Heart left ventricle (tissue), 16 donors: ENCODE measurements at regions not wholly inside any gene's neighbourhood (a gene's known extent, or its start where the extent isn't known, plus 50 kb on each side); places are given as distances from the start of the nearest gene placed in this dataset.

Experiments
- ATAC-seq, 4 donors: fragments of 200-7000 bp; cut with Tn5 transposase; one replicate each; pipeline ENCODE4 v1.9.1; 2020 to 2022; ENCODE audit warnings: moderate library complexity in 4 of 4, mild to moderate bottlenecking in 3 of 4, moderate number of reproducible peaks in 1 of 4
- DNase-seq, 5 donors: peaks; one replicate each; pipeline ENCODE4 v3.0.0-alpha.2; 2020
- H3K27ac ChIP-seq, 12 donors: fragments of 200-600 bp; sonication (generic) in 4 of 12; one replicate each; pipeline versions ENCODE4 v1.5.0 to v1.8.0; 2016 to 2022; ENCODE audit warnings: mild to moderate bottlenecking in 2 of 12
- H3K27me3 ChIP-seq, 9 donors: fragments of 200-600 bp; sonication (generic) in 2 of 9; one replicate each; pipeline versions ENCODE4 v1.5.1 to v1.8.0; 2016 to 2022; ENCODE audit warnings: mild to moderate bottlenecking in 3 of 9
- H3K36me3 ChIP-seq, 9 donors: fragments of 200-600 bp; sonication (generic) in 2 of 9; one replicate each; pipeline versions ENCODE4 v1.5.0 to v1.8.0; 2018 to 2022; ENCODE audit warnings: mild to moderate bottlenecking in 2 of 9
- H3K4me1 ChIP-seq, 12 donors: fragments of 200-600 bp; sonication (generic) in 4 of 12; one replicate each; pipeline versions ENCODE4 v1.5.0 to v1.8.0; 2016 to 2022; ENCODE audit warnings: mild to moderate bottlenecking in 3 of 12
- H3K4me3 ChIP-seq, 12 donors: fragments of 200-600 bp; sonication (generic) in 4 of 12; one replicate each; pipeline versions ENCODE4 v1.5.0 to v1.8.0; 2017 to 2022; ENCODE audit warnings: mild to moderate bottlenecking in 9 of 12, moderate library complexity in 4 of 12
- H3K9me3 ChIP-seq, 12 donors: fragments of 200-600 bp; sonication (generic) in 4 of 12; one replicate each; pipeline versions ENCODE4 v1.5.0 to v1.8.0; 2016 to 2022; ENCODE audit warnings: mild to moderate bottlenecking in 1 of 12
- CTCF ChIP-seq, 12 donors: fragments of 200-600 bp; sonication (generic) in 4 of 12; IDR thresholded peaks; one replicate each; pipeline versions ENCODE4 v1.5.0 to v1.8.0; 2018 to 2022; ENCODE audit warnings: antibody characterized with exemption in 12 of 12, mild to moderate bottlenecking in 5 of 12
- POLR2A ChIP-seq, 2 donors: fragments of 450-650 bp; IDR thresholded peaks; one replicate each; pipeline ENCODE4 v1.6.1; 2017; ENCODE audit warnings: antibody characterized with exemption in 2 of 2, mild to moderate bottlenecking in 2 of 2, moderate library complexity in 2 of 2
- WGBS, 4 donors: extraction: QIAGEN DNeasy Blood & Tissue Kit in 2 of 4; methylation state at CpG; one replicate each; pipeline versions ENCODE4 v1.1.5 to v1.1.7; 2013 to 2018; 5-methylcytosine and 5-hydroxymethylcytosine counted together
- intact Hi-C, 10 donors: fragments of 100-400 bp; cut with DNase I; formaldehyde crosslinking; loops; one replicate each; pipeline versions ENCODE4 v1.11.1 to v1.14.2; 2022
- donor health status: ischemic (EF 13 %, LVEDD 7.1; RV severe dilation, severe dysfunction).
- donor health status: healthy with polysubstance abuse.
- donor health status: DM: no; HTN: yes; CAD: no.
- donor health status: DM: no; HTN: no; CAD: no.
- donor health status: ischemic (EF 25% LVEDD 6.9; RV normal size, moderate dysfunction).
- donor health status: ischemic (EF 25% LVEDD 5.7; RV mildly dilated, moderate dysfunction).
- donor health status: healthy.
- donor health status: DM: yes; HTN: yes; CAD: no.
- donor health status: ischemic (EF 35%, LVEDD 5.7; RV mildly dilated, moderate dysfunction).
- donor health status: nonischemic (EF 11% LVEDD 7.7; RV severe dilation, severe dysfunction).
- donor health status: DM: yes; HTN: yes; CAD: no.
- donor health status: PGD.
- donor health status: ischemic (EF 29% LVEDD 5.4; RV normal size, mild dysfunction).
- donor health status: nonischemic (EF 23%, LVEDD 6.1; RV moderate dilation, normal function).

DNA sequence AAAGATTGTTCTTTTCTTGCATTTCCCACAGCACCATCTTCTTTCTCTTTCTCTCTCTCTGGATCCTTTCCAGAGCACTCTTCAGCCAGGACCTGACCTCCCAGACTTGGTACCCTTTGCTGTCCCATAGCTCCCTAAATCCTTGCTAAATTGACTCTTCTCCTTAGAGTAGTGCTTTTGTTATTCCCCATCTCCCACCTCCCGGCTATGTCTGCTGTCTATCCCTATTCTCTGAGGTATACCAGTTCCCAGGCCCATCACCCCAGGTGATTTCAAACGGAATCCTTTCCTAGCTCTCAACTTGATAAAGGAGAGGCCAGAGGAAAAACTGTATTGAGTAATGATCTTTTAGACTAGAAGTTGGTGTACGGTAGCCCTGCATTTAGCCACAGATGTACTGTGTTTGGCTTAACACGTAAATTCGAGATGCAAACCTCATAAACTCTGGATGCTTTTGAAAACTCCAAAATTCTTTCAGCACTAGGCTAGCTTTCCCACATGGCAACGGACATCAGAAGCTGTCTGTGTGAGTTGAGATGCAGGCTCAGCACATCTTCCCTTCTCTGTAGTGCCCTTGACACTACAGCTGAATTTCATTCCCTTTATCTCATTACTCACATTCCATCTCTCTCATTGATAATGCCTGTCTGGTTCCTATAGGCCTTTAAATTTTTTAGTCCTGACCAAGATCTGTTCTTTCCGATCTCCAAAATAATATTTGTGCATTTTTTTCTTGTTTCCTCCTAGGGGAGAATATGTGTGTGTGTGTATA lies 320.8 kb upstream of the ITGA1 start:
- intact Hi-C loops, result no loop called here
- WGBS, 4 donors, result 67 to 71% (median 68%) methylated on average over 7 of the region's 7 CpGs
- ATAC-seq (no peak), DNase-seq (no peak)
- Histone ChIP-seq H3K36me3 (no peaks in the 10 kb centered on the region), H3K4me3 (no peak overlapping the region), H3K27ac (no peak overlapping the region), H3K4me1 (no peaks in the 10 kb centered on the region), H3K9me3 (no peaks in the 10 kb centered on the region), H3K27me3 (no peaks in the 10 kb centered on the region)
- TF ChIP-seq CTCF (IDR thresholded peaks at IDR 0.05) (no peak), POLR2A (IDR thresholded peaks at IDR 0.05) (no peak)

GRCh38 chr5:52468976-52469375 lies 318.7 kb upstream of the ITGA1 start:
- DNase-seq (no peak), ATAC-seq (no peak)
- H3K9me3 ChIP-seq, result no peaks in the 10 kb centered on the region
- H3K27me3 ChIP-seq, result no peaks in the 10 kb centered on the region
- no peaks in the 10 kb centered on the region for H3K36me3 ChIP-seq
- WGBS, 4 donors, result 45 to 64% (median 53%) methylated on average over 1 of the region's 1 CpG
- TF ChIP-seq POLR2A (IDR thresholded peaks at IDR 0.05) (no peak), CTCF (IDR thresholded peaks at IDR 0.05) (no peak)
- no peak overlapping the region for H3K4me3 ChIP-seq
- H3K4me1 ChIP-seq, result no peaks in the 10 kb centered on the region
- intact Hi-C loops, result no loop called here
- H3K27ac ChIP-seq, result no peak overlapping the region

DNA sequence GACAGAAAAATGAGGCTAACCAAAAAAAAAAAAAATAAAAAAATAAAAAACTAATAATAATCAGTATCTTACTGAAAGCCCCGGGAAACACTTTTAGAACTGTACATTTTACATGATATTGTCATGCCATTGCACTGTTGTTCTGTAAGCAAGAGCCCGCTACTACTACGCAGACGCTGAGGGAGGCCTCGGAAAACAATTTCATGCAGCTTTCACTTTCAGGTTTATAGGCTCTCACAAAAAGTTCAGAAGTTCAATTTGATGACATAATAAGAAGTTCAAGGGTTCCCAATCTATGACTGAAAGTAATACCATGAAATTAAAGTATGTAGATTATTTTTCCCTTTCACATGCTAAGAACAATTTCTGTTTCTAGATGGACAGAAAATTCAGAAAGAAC lies 318.3 kb upstream of the ITGA1 start:
- no peak for ATAC-seq
- Histone ChIP-seq H3K4me3 (no peak overlapping the region), H3K27ac (no peak overlapping the region), H3K4me1 (no peaks in the 10 kb centered on the region), H3K9me3 (no peaks in the 10 kb centered on the region), H3K36me3 (no peaks in the 10 kb centered on the region), H3K27me3 (no peaks in the 10 kb centered on the region)
- intact Hi-C loops, result no loop called here
- 85 to 90% (median 88%) methylated on average over 5 of the region's 5 CpGs for WGBS, 4 donors
- TF ChIP-seq POLR2A (IDR thresholded peaks at IDR 0.05), result no peak
- TF ChIP-seq CTCF (IDR thresholded peaks at IDR 0.05), result no peak
- no peak for DNase-seq

DNA sequence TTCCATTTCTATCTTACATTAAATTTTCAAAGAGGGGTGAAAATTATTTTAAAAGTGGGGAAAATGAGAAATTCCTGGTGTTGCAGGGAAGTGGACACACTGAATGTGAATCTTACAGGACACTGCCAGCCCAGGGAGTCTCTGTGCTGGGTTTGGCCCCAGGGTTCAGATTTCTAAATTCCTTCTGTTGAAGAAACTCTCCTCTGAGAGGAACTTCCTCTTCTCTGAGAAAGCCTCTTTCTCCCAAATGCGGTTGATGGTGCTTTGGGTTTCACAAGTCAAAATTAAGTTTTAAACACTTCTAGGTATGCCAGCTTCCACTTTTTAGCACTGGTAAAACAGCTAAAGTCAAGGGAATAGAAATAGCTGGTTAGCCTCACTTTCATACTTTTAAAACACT lies 317.9 kb upstream of the ITGA1 start:
- Histone ChIP-seq H3K9me3 (no peaks in the 10 kb centered on the region), H3K27ac (no peak overlapping the region), H3K36me3 (no peaks in the 10 kb centered on the region), H3K4me1 (no peaks in the 10 kb centered on the region), H3K27me3 (no peaks in the 10 kb centered on the region), H3K4me3 (no peak overlapping the region)
- intact Hi-C loops, result no loop called here
- DNase-seq (no peak), ATAC-seq (no peak)
- TF ChIP-seq CTCF (IDR thresholded peaks at IDR 0.05) (no peak), POLR2A (IDR thresholded peaks at IDR 0.05) (no peak)
- WGBS, 4 donors, result 63 to 85% (median 77%) methylated on average over 1 of the region's 1 CpG
